ENCODE measurements at regions not wholly inside any gene's neighbourhood (a gene's known extent, or its start where the extent isn't known, plus 50 kb on each side); places are given as distances from the start of the nearest gene placed in this dataset.
A peak's percentile ranks its signal among the peaks of the same experiment; 100 is the strongest.

GRCh38 chr6:11854408-11855165 is 76.0 kb upstream of the ADTRP start:
- BruUV-seq (replicated peaks): no TSS peak
- POLR2A ChIA-PET: no interaction called here
- TF ChIP-seq NFE2L1 (tag; IDR thresholded peaks at IDR 0.05; ENCODE audit: borderline replicate concordance, low read depth) (peak; percentile 29; the same call in 1 of the 2 replicates), ZNF316 (IDR thresholded peaks at IDR 0.05) (peak; percentile 37; the same call in 1 of the 2 replicates), ATF3 (IDR thresholded peaks at IDR 0.05) (peak; percentile 49), ATF3 (CRISPR knock-in tag; conservative IDR thresholded peaks at IDR 0.05) (no peak), ZNF224 (CRISPR knock-in tag; IDR thresholded peaks at IDR 0.05) (no peak), KDM1A (IDR thresholded peaks at IDR 0.05) (peak; percentile 35 to 51; a peak in 3 of 4 replicates), MAFG (tag; conservative IDR thresholded peaks at IDR 0.05) (peak; percentile 67), NFE2 (IDR thresholded peaks at IDR 0.05; ENCODE audit: low read depth) (peak; percentile 78), MAFK (IDR thresholded peaks at IDR 0.05; ENCODE audit: low read length) (peak; percentile 16; the same call in 1 of the 2 replicates), JUND (IDR thresholded peaks at IDR 0.05; ENCODE audit: borderline replicate concordance, low read depth, low read length) (peak; percentile 25; the same call in 1 of the 2 replicates), JUND (tag; IDR thresholded peaks at IDR 0.05; ENCODE audit: borderline replicate concordance, low read depth, low read length) (no peak; the same call in 2 of the 3 replicates), RCOR1 (IDR thresholded peaks at IDR 0.05; ENCODE audit: borderline replicate concordance in 1 of 2, low read depth in 2 of 2, low read length in 2 of 2) (0 out of 4 replicates have a peak, but pooled peaks of 1 of the 2 experiments have one; percentile 21), MCM3 (IDR thresholded peaks at IDR 0.05) (no peak), CREM (IDR thresholded peaks at IDR 0.05; ENCODE audit: low read depth) (no peak), C11orf30 (IDR thresholded peaks at IDR 0.05; ENCODE audit: low read depth) (peak; percentile 67; the same call in 1 of the 2 replicates)
- Histone ChIP-seq H2AFZ (ENCODE audit: low read depth, low read length) (peak overlapping the region; percentile 14), H3K4me3 (no peak overlapping the region), H3K9me1 (ENCODE audit: control insufficient read depth, insufficient read depth, low read length) (no peaks in the 10 kb centered on the region), H3K27me3 (ENCODE audit: control insufficient read depth in 2 of 2, insufficient read depth in 2 of 2, low read length in 2 of 2) (no peaks in the 10 kb centered on the region), H3K9ac (ENCODE audit: insufficient read depth in 1 of 2, low read depth in 2 of 2, low read length in 2 of 2) (no peak overlapping the region), H3K79me2 (ENCODE audit: control insufficient read depth, insufficient read depth, low read length) (no peaks in the 10 kb centered on the region), H3K4me2 (ENCODE audit: insufficient read depth, low read length) (no peak overlapping the region), H3K36me3 (ENCODE audit: control insufficient read depth, insufficient read depth, low read length) (no peaks in the 10 kb centered on the region), H3K27ac (ENCODE audit: extremely low read depth, low read depth, low read length) (no peak overlapping the region), H3K9me3 (replicated peaks; ENCODE audit: control insufficient read depth, insufficient read depth, low read depth, low read length) (0 out of 2 replicates have a peak, but pooled peaks cover 4% of the 10 kb centered on the region), H3K4me1 (replicated peaks in 1 of 2; ENCODE audit: control insufficient read depth in 2 of 2, insufficient read depth in 2 of 2, low read length in 2 of 2) (peaks cover 0 to 2% of the 10 kb centered on the region in 2 experiments; a peak in 2 of 5 replicates), H4K20me1 (replicated peaks; ENCODE audit: control insufficient read depth, insufficient read depth, low read length) (no peaks in the 10 kb centered on the region)
- WGBS (ENCODE audit: insufficient coverage, low coverage, missing lambda C conversion rate): 29% methylated on average over 7 of the region's 7 CpGs
- FAIRE-seq (no peak), ATAC-seq (peak; percentile 75), DNase-seq (ENCODE audit: extremely low read depth in 1 of 4, low spot score in 3 of 4) (peak in 2 of 4 experiments; percentile 35 to 42)
- CTCF ChIA-PET (ENCODE audit: low intra/inter-chr PET ratio): no interaction called here
- intact Hi-C loops (cut with micrococcal nuclease) (no loop called here), in situ Hi-C loops (cut with MboI) (no loop called here)

All from K562 (cell line).